ENCODE measurements at regions not wholly inside any gene's neighbourhood (a gene's known extent, or its start where the extent isn't known, plus 50 kb on each side); places are given as distances from the start of the nearest gene placed in this dataset.

- no peak for TF ChIP-seq CTCF (IDR thresholded peaks at IDR 0.05; ENCODE audit: extremely low read depth, missing control alignments)
- DNase-seq (ENCODE audit: low spot score) = no peak
Measured at GRCh38 chr7:42347616-42348015, 110.6 kb upstream of the GLI3 start.

- no peak for TF ChIP-seq CTCF (IDR thresholded peaks at IDR 0.05; ENCODE audit: extremely low read depth, missing control alignments)
- DNase-seq (ENCODE audit: low spot score) = no peak
Measured at GRCh38 chr7:42345478-42346299, 108.7 kb upstream of the GLI3 start.

GRCh38 chr7:42344198-42344755 lies 107.3 kb upstream of the GLI3 start:
- TF ChIP-seq CTCF (IDR thresholded peaks at IDR 0.05; ENCODE audit: extremely low read depth, missing control alignments) = no peak

GRCh38 chr7:42342381-42342780 lies 105.4 kb upstream of the GLI3 start:
- no peak for DNase-seq (ENCODE audit: low spot score)
- no peak for TF ChIP-seq CTCF (IDR thresholded peaks at IDR 0.05; ENCODE audit: extremely low read depth, missing control alignments)

More at GRCh38 chr7:42344198-42344755, 107.3 kb upstream of the GLI3 start:
- no peak for DNase-seq (ENCODE audit: low spot score)

- no peak for DNase-seq (ENCODE audit: low spot score)
- no peak for TF ChIP-seq CTCF (IDR thresholded peaks at IDR 0.05; ENCODE audit: extremely low read depth, missing control alignments)
Measured at GRCh38 chr7:42340436-42340835, 103.4 kb upstream of the GLI3 start.

GRCh38 chr7:42338916-42339540 lies 102.0 kb upstream of the GLI3 start:
- DNase-seq (ENCODE audit: low spot score) = no peak

More at GRCh38 chr7:42338916-42339540, 102.0 kb upstream of the GLI3 start:
- no peak for TF ChIP-seq CTCF (IDR thresholded peaks at IDR 0.05; ENCODE audit: extremely low read depth, missing control alignments)
